ENCODE measurements at regions not wholly inside any gene's neighbourhood (a gene's known extent, or its start where the extent isn't known, plus 50 kb on each side); places are given as distances from the start of the nearest gene placed in this dataset.

- no peak for DNase-seq (ENCODE audit: low spot score)
These were observed 95.0 kb upstream of the PPP2R5A start for GRCh38 chr1:212190169-212190568.

- DNase-seq (ENCODE audit: low spot score): no peak
These were observed 92.8 kb upstream of the PPP2R5A start for GRCh38 chr1:212192261-212192998.

GRCh38 chr1:212196355-212196754, 88.9 kb upstream of the PPP2R5A start:
- DNase-seq (ENCODE audit: low spot score): no peak

GRCh38 chr1:212201461-212201860, 83.7 kb upstream of the PPP2R5A start:
- no peak for DNase-seq (ENCODE audit: low spot score)

GRCh38 chr1:212203630-212204029, 81.6 kb upstream of the PPP2R5A start:
- DNase-seq (ENCODE audit: low spot score): no peak

GRCh38 chr1:212205006-212205405, 80.2 kb upstream of the PPP2R5A start:
- DNase-seq (ENCODE audit: low spot score): no peak

GRCh38 chr1:212205843-212206242, 79.4 kb upstream of the PPP2R5A start:
- DNase-seq (ENCODE audit: low spot score): no peak

GRCh38 chr1:212207118-212207517, 78.1 kb upstream of the PPP2R5A start:
- no peak for DNase-seq (ENCODE audit: low spot score)

- no peak for DNase-seq (ENCODE audit: low spot score)
These were observed 77.2 kb upstream of the PPP2R5A start for GRCh38 chr1:212207822-212208520.

GRCh38 chr1:212208978-212209644, 76.1 kb upstream of the PPP2R5A start:
- no peak for DNase-seq (ENCODE audit: low spot score)

GRCh38 chr1:212211371-212211770, 73.8 kb upstream of the PPP2R5A start:
- DNase-seq (ENCODE audit: low spot score): no peak

GRCh38 chr1:212212343-212212742, 72.9 kb upstream of the PPP2R5A start:
- no peak for DNase-seq (ENCODE audit: low spot score)

GRCh38 chr1:212212906-212213305, 72.3 kb upstream of the PPP2R5A start:
- no peak for DNase-seq (ENCODE audit: low spot score)

- no peak for DNase-seq (ENCODE audit: low spot score)
These were observed 71.4 kb upstream of the PPP2R5A start for GRCh38 chr1:212213784-212214183.

- no peak for DNase-seq (ENCODE audit: low spot score)
These were observed 70.9 kb upstream of the PPP2R5A start for GRCh38 chr1:212214325-212214724.

GRCh38 chr1:212215910-212216309, 69.3 kb upstream of the PPP2R5A start:
- DNase-seq (ENCODE audit: low spot score): no peak

GRCh38 chr1:212217633-212218032, 67.6 kb upstream of the PPP2R5A start:
- no peak for DNase-seq (ENCODE audit: low spot score)

- no peak for DNase-seq (ENCODE audit: low spot score)
These were observed 67.1 kb upstream of the PPP2R5A start for GRCh38 chr1:212218065-212218464.

GRCh38 chr1:212218911-212219310, 66.3 kb upstream of the PPP2R5A start:
- DNase-seq (ENCODE audit: low spot score): no peak

- no peak for DNase-seq (ENCODE audit: low spot score)
These were observed 65.3 kb upstream of the PPP2R5A start for GRCh38 chr1:212219679-212220463.

GRCh38 chr1:212221801-212222200, 63.4 kb upstream of the PPP2R5A start:
- no peak for DNase-seq (ENCODE audit: low spot score)

GRCh38 chr1:212224102-212224501, 61.1 kb upstream of the PPP2R5A start:
- no peak for DNase-seq (ENCODE audit: low spot score)

Data from RKO (cell line).